ENCODE measurements at regions not wholly inside any gene's neighbourhood (a gene's known extent, or its start where the extent isn't known, plus 50 kb on each side); places are given as distances from the start of the nearest gene placed in this dataset.

GRCh38 chr21:17732306-17732705 is 86.8 kb downstream of the C21orf91 start:
- ATAC-seq (no peak), DNase-seq (ENCODE audit: extremely low read depth in 1 of 4, low spot score in 3 of 4) (no peak), FAIRE-seq (no peak)
- intact Hi-C loops (cut with micrococcal nuclease) = no loop called here
- in situ Hi-C loops (cut with MboI) = no loop called here
- Histone ChIP-seq H3K9me3 (replicated peaks; ENCODE audit: control insufficient read depth, insufficient read depth, low read depth, low read length) (no peaks in the 10 kb centered on the region), H3K36me3 (ENCODE audit: control insufficient read depth, insufficient read depth, low read length) (no peaks in the 10 kb centered on the region), H3K9ac (ENCODE audit: insufficient read depth in 1 of 2, low read depth in 2 of 2, low read length in 2 of 2) (no peak overlapping the region), H2AFZ (ENCODE audit: low read depth, low read length) (no peak overlapping the region), H3K27me3 (ENCODE audit: control insufficient read depth in 2 of 2, insufficient read depth in 2 of 2, low read length in 2 of 2) (peaks cover 0 to 2% of the 10 kb centered on the region in 2 experiments; a peak in 2 of 5 replicates), H3K79me2 (ENCODE audit: control insufficient read depth, insufficient read depth, low read length) (no peaks in the 10 kb centered on the region), H3K4me2 (ENCODE audit: insufficient read depth, low read length) (no peak overlapping the region), H4K20me1 (replicated peaks; ENCODE audit: control insufficient read depth, insufficient read depth, low read length) (no peaks in the 10 kb centered on the region; the same call in 1 of the 2 replicates), H3K4me1 (replicated peaks in 1 of 2; ENCODE audit: control insufficient read depth in 2 of 2, insufficient read depth in 2 of 2, low read length in 2 of 2) (no peaks in the 10 kb centered on the region), H3K4me3 (no peak overlapping the region), H3K9me1 (ENCODE audit: control insufficient read depth, insufficient read depth, low read length) (no peaks in the 10 kb centered on the region), H3K27ac (ENCODE audit: extremely low read depth, low read depth, low read length) (no peak overlapping the region)
- no TSS peak for BruUV-seq (replicated peaks)
- ChIA-PET CTCF (ENCODE audit: low intra/inter-chr PET ratio) (no interaction called here), POLR2A (no interaction called here)
- TF ChIP-seq RAD21 (CRISPR knock-in tag; conservative IDR thresholded peaks at IDR 0.05 in 1 of 2, IDR thresholded peaks at IDR 0.05 in 1 of 2) (no peak), MNT (conservative IDR thresholded peaks at IDR 0.05) (no peak), ZKSCAN8 (CRISPR knock-in tag; IDR thresholded peaks at IDR 0.05) (no peak), ZFP1 (CRISPR knock-in tag; IDR thresholded peaks at IDR 0.05) (no peak), GATAD2B (IDR thresholded peaks at IDR 0.05; ENCODE audit: borderline replicate concordance) (no peak), SREBF1 (IDR thresholded peaks at IDR 0.05; ENCODE audit: borderline replicate concordance, low read depth, low read length) (no peak), SAFB2 (IDR thresholded peaks at IDR 0.05; ENCODE audit: borderline replicate concordance, low read depth, low read length, severe bottlenecking) (no peak), MEIS2 (IDR thresholded peaks at IDR 0.05; ENCODE audit: partially characterized antibody) (no peak)
- WGBS (ENCODE audit: insufficient coverage, low coverage, missing lambda C conversion rate) = 5% methylated on average over 2 of the region's 2 CpGs
